ENCODE measurements at regions not wholly inside any gene's neighbourhood (a gene's known extent, or its start where the extent isn't known, plus 50 kb on each side); places are given as distances from the start of the nearest gene placed in this dataset.

DNA sequence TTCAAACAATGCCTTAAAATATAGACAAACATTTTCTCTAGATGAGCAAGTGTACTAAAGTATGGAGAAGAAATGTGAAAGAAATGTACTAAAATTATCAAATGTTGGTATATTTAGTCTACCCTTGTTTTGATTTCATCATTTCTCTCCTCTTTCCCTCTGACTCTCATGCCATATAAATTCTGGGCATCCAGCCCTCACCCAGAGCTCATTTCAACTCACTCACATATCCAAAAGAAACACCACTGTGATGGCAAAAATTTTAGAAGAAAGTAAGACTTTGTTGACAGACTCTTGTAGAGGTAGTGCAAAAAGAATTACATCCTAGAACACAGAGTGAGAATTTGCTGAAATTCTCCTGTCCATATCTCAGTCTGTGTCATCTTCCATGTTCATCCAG, 377.8 kb upstream of the SUCLG2 start:
- no peak for DNase-seq
- H3K36me3 ChIP-seq (ENCODE audit: control insufficient read depth, insufficient read depth, low read length) = no peaks in the 10 kb centered on the region
- H3K27me3 ChIP-seq (ENCODE audit: control insufficient read depth, insufficient read depth, low read length, poor library complexity, severe bottlenecking) = no peaks in the 10 kb centered on the region
- H3K9me3 Mint-ChIP-seq = no peaks in the 10 kb centered on the region
- H3K4me3 Mint-ChIP-seq = no peak overlapping the region
- no peaks in the 10 kb centered on the region for H3K4me1 ChIP-seq (ENCODE audit: control insufficient read depth, insufficient read depth, low read length)
- H3K36me3 Mint-ChIP-seq (ENCODE audit: low read depth) = no peaks in the 10 kb centered on the region
- H3K4me1 Mint-ChIP-seq = no peaks in the 10 kb centered on the region
- H3K4me3 ChIP-seq (ENCODE audit: low read length) = no peak overlapping the region
- H3K9ac ChIP-seq (ENCODE audit: extremely low read depth, low read length, poor library complexity, severe bottlenecking) = no peak overlapping the region
- no peaks in the 10 kb centered on the region for H3K9me3 ChIP-seq (ENCODE audit: control insufficient read depth, low read length)
- TF ChIP-seq, protein P1, sequence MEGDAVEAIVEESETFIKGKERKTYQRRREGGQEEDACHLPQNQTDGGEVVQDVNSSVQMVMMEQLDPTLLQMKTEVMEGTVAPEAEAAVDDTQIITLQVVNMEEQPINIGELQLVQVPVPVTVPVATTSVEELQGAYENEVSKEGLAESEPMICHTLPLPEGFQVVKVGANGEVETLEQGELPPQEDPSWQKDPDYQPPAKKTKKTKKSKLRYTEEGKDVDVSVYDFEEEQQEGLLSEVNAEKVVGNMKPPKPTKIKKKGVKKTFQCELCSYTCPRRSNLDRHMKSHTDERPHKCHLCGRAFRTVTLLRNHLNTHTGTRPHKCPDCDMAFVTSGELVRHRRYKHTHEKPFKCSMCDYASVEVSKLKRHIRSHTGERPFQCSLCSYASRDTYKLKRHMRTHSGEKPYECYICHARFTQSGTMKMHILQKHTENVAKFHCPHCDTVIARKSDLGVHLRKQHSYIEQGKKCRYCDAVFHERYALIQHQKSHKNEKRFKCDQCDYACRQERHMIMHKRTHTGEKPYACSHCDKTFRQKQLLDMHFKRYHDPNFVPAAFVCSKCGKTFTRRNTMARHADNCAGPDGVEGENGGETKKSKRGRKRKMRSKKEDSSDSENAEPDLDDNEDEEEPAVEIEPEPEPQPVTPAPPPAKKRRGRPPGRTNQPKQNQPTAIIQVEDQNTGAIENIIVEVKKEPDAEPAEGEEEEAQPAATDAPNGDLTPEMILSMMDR (conservative IDR thresholded peaks at IDR 0.05) = no peak
- no peaks in the 10 kb centered on the region for H3K27me3 Mint-ChIP-seq (ENCODE audit: insufficient read depth)
- no peak overlapping the region for H3K27ac ChIP-seq (ENCODE audit: low read depth, low read length)
- H3K27ac Mint-ChIP-seq = no peak overlapping the region

DNA sequence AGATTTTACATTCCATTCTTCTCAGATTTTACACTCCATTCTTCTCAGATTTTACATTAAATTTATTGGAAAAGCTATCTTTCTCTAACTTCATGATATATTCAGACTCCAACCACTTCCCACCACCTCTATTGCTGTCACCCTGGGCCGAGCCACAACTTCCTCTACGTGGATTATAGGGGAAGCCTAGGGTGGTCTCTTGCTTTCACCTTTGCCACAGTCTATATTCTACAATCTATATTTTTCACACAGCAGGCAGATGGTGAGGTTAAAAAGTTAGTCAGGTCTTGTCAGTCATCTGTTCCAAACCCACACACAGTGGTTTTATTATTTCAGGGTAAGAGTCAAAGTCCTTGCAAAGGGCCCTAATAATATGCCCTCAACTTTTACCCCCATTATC, 370.8 kb upstream of the SUCLG2 start:
- H3K27ac Mint-ChIP-seq = no peak overlapping the region
- 92% methylated on average over 2 of the region's 2 CpGs; no CpG with 5 or more reads in 1 of the 2 experiments for WGBS, 2 experiments (ENCODE audit: insufficient coverage in 1 of 2, insufficient read length in 1 of 2)

DNA sequence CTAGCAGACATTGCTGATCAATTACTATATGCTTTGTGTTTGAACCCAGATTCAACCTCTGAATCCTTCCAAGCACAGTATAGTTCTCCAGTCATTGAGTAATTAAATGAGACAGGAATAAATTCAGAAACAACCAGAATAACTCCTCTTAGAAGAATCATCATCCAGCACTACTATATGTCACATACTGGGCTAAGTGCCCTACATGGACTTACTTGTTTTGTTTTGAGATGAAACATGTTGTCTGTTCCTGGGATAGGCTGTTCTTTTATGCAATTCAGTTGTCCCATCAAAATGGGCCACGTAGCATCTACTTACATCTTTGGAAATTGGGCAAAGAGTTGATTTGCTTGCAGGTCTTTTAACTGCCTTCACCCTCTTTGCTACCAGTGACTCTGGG, 365.5 kb upstream of the SUCLG2 start:
- no peaks in the 10 kb centered on the region for H3K36me3 ChIP-seq (ENCODE audit: control insufficient read depth, insufficient read depth, low read length)
- H3K4me3 ChIP-seq (ENCODE audit: low read length) = no peak overlapping the region
- Mint-ChIP-seq H3K27me3 (ENCODE audit: insufficient read depth) (no peaks in the 10 kb centered on the region), H3K36me3 (ENCODE audit: low read depth) (no peaks in the 10 kb centered on the region), H3K4me3 (no peak overlapping the region), H3K9me3 (no peaks in the 10 kb centered on the region), H3K27ac (no peak overlapping the region), H3K4me1 (no peaks in the 10 kb centered on the region)
- no peaks in the 10 kb centered on the region for H3K9me3 ChIP-seq (ENCODE audit: control insufficient read depth, low read length)
- no peak overlapping the region for H3K27ac ChIP-seq (ENCODE audit: low read depth, low read length)
- 93% methylated on average over 1 of the region's 1 CpG; no CpG with 5 or more reads in 1 of the 2 experiments for WGBS, 2 experiments (ENCODE audit: insufficient coverage in 1 of 2, insufficient read length in 1 of 2)
- H3K9ac ChIP-seq (ENCODE audit: extremely low read depth, low read length, poor library complexity, severe bottlenecking) = no peak overlapping the region
- H3K4me1 ChIP-seq (ENCODE audit: control insufficient read depth, insufficient read depth, low read length) = no peaks in the 10 kb centered on the region
- DNase-seq = no peak
- no peaks in the 10 kb centered on the region for H3K27me3 ChIP-seq (ENCODE audit: control insufficient read depth, insufficient read depth, low read length, poor library complexity, severe bottlenecking)
- TF ChIP-seq, protein P1 (conservative IDR thresholded peaks at IDR 0.05) = no peak

More for the DNA sequence above, 370.8 kb upstream of the SUCLG2 start:
- DNase-seq = no peak
- H3K4me1 ChIP-seq (ENCODE audit: control insufficient read depth, insufficient read depth, low read length) = no peaks in the 10 kb centered on the region
- TF ChIP-seq, protein P1 (conservative IDR thresholded peaks at IDR 0.05) = no peak
- H3K36me3 Mint-ChIP-seq (ENCODE audit: low read depth) = no peaks in the 10 kb centered on the region
- H3K36me3 ChIP-seq (ENCODE audit: control insufficient read depth, insufficient read depth, low read length) = no peaks in the 10 kb centered on the region
- no peak overlapping the region for H3K4me3 Mint-ChIP-seq
- no peaks in the 10 kb centered on the region for H3K4me1 Mint-ChIP-seq
- H3K27me3 ChIP-seq (ENCODE audit: control insufficient read depth, insufficient read depth, low read length, poor library complexity, severe bottlenecking) = no peaks in the 10 kb centered on the region
- H3K9me3 ChIP-seq (ENCODE audit: control insufficient read depth, low read length) = no peaks in the 10 kb centered on the region
- H3K4me3 ChIP-seq (ENCODE audit: low read length) = no peak overlapping the region
- H3K27ac ChIP-seq (ENCODE audit: low read depth, low read length) = no peak overlapping the region
- no peak overlapping the region for H3K9ac ChIP-seq (ENCODE audit: extremely low read depth, low read length, poor library complexity, severe bottlenecking)
- H3K9me3 Mint-ChIP-seq = no peaks in the 10 kb centered on the region
- no peaks in the 10 kb centered on the region for H3K27me3 Mint-ChIP-seq (ENCODE audit: insufficient read depth)

Measured in endodermal cell (in vitro differentiated cells).